OCI-LY3 (cell line): ENCODE measurements at regions not wholly inside any gene's neighbourhood (a gene's known extent, or its start where the extent isn't known, plus 50 kb on each side); places are given as distances from the start of the nearest gene placed in this dataset.

Experiments used
- H2AFZ ChIP-seq: fragments of 200-600, 300-600 bp; shearing (Covaris generic); 2 replicates; pipeline ENCODE4 v1.6.0; 2014; ENCODE audit warnings: antibody characterized with exemption, low read depth, low read length
- H3K27ac ChIP-seq: fragments of 200-600, 300-600 bp; sonication (generic); 2 replicates; pipeline ENCODE4 v1.5.1; 2014; ENCODE audit warnings: mild to moderate bottlenecking, low read length, moderate library complexity, mixed read lengths
- H3K27me3 ChIP-seq: fragments of 200-600, 300-600 bp; sonication (generic); 2 replicates; pipeline ENCODE4 v1.6.1; 2014; ENCODE audit warnings: low read depth, low read length, mixed read lengths
- H3K36me3 ChIP-seq: fragments of 200-600, 300-600 bp; sonication (generic); replicated peaks from 2 replicates; pipeline ENCODE3; 2014; ENCODE audit warnings: low read depth, low read length, mixed read lengths
- H3K4me1 ChIP-seq: fragments of 300-600, 200-600 bp; sonication (generic); 2 replicates; pipeline ENCODE4 v1.6.1; 2014; ENCODE audit warnings: low read length, mixed read lengths
- H3K4me2 ChIP-seq: fragments of 200-600, 300-600 bp; sonication (generic); 2 replicates; pipeline ENCODE4 v1.6.1; 2014; ENCODE audit warnings: low read length, mixed read lengths
- H3K4me3 ChIP-seq: fragments of 300-600, 200-600 bp; sonication (generic); 2 replicates; pipeline ENCODE4 v1.5.1; 2014; ENCODE audit warnings: antibody characterized with exemption, mild to moderate bottlenecking, low read length, moderate library complexity
- H3K79me2 ChIP-seq: fragments of 300-600, 200-600 bp; shearing (Covaris generic); 2 replicates; pipeline ENCODE4 v1.6.1; 2014; ENCODE audit warnings: mild to moderate bottlenecking, low read length, mixed read lengths
- H3K9ac ChIP-seq: fragments of 300-600, 200-600 bp; shearing (Covaris generic); 2 replicates; pipeline ENCODE4 v1.6.0; 2014; ENCODE audit warnings: mild to moderate bottlenecking, low read length, moderate library complexity
- H3K9me3 ChIP-seq: fragments of 200-600, 300-600 bp; shearing (Covaris generic); 2 replicates; pipeline ENCODE4 v1.6.1; 2014; ENCODE audit warnings: low read length, mixed read lengths; ENCODE audit not compliant: insufficient read depth
- H4K20me1 ChIP-seq: fragments of 200-600, 300-600 bp; sonication (generic); 2 replicates; pipeline ENCODE4 v1.6.1; 2016; ENCODE audit warnings: low read length, mixed read lengths; ENCODE audit not compliant: insufficient read depth
- EZH2phosphoT487 ChIP-seq: fragments of 200-600 bp; shearing (Covaris generic); IDR thresholded peaks from 2 replicates; pipeline ENCODE4 v1.6.1; 2018; ENCODE audit warnings: antibody characterized with exemption, mixed run types, low read depth
- TF ChIP-seq, protein P1 (sequence below): fragments of 200-600, 300-600 bp; sonication (generic); IDR thresholded peaks from 2 replicates; pipeline ENCODE4 v1.5.1; 2014; ENCODE audit warnings: antibody characterized with exemption, low read length, low read depth

- H2AFZ ChIP-seq, result no peak overlapping the region
- TF ChIP-seq EZH2phosphoT487, result no peak
- TF ChIP-seq, protein P1, sequence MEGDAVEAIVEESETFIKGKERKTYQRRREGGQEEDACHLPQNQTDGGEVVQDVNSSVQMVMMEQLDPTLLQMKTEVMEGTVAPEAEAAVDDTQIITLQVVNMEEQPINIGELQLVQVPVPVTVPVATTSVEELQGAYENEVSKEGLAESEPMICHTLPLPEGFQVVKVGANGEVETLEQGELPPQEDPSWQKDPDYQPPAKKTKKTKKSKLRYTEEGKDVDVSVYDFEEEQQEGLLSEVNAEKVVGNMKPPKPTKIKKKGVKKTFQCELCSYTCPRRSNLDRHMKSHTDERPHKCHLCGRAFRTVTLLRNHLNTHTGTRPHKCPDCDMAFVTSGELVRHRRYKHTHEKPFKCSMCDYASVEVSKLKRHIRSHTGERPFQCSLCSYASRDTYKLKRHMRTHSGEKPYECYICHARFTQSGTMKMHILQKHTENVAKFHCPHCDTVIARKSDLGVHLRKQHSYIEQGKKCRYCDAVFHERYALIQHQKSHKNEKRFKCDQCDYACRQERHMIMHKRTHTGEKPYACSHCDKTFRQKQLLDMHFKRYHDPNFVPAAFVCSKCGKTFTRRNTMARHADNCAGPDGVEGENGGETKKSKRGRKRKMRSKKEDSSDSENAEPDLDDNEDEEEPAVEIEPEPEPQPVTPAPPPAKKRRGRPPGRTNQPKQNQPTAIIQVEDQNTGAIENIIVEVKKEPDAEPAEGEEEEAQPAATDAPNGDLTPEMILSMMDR, result no peak
- H3K4me1 ChIP-seq, result no peaks in the 10 kb centered on the region
- no peak overlapping the region for H3K9ac ChIP-seq
- H3K4me2 ChIP-seq, result no peak overlapping the region
- no peaks in the 10 kb centered on the region for H3K9me3 ChIP-seq
- H3K27ac ChIP-seq, result no peak overlapping the region
- no peak overlapping the region for H3K4me3 ChIP-seq
- H3K27me3 ChIP-seq, result no peaks in the 10 kb centered on the region
- no peaks in the 10 kb centered on the region for H3K79me2 ChIP-seq
- H3K36me3 ChIP-seq, result no peaks in the 10 kb centered on the region
- H4K20me1 ChIP-seq, result no peaks in the 10 kb centered on the region
Observed at GRCh38 chr6:134714679-134715078, 235.2 kb downstream of the ALDH8A1 start.

DNA sequence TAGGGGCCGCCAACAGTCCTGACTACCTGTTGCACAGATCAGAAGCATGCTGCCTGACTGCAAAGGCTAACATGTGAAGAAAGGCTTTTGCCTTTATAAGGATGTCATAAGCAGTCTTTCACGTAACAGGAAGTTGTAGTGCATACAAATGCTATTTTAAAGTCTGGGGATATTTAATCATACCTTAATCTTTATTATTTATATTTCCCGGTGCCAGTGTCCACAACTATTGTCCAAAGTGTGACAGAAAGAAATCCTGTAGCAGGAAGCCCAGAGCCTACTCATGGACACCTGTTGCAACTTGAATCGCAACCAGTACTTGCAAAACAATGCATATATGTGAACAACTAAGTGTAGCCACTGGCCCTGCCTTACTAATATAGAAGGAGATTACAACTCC is 235.8 kb downstream of the ALDH8A1 start:
- H3K4me1 ChIP-seq, result no peaks in the 10 kb centered on the region
- no peak for TF ChIP-seq EZH2phosphoT487
- TF ChIP-seq, protein P1, result no peak
- H3K4me2 ChIP-seq, result no peak overlapping the region
- no peaks in the 10 kb centered on the region for H3K27me3 ChIP-seq
- no peak overlapping the region for H3K4me3 ChIP-seq
- H3K36me3 ChIP-seq, result no peaks in the 10 kb centered on the region
- no peaks in the 10 kb centered on the region for H4K20me1 ChIP-seq
- H3K27ac ChIP-seq, result no peak overlapping the region
- H3K9ac ChIP-seq, result no peak overlapping the region
- H2AFZ ChIP-seq, result no peak overlapping the region
- no peaks in the 10 kb centered on the region for H3K79me2 ChIP-seq
- H3K9me3 ChIP-seq, result no peaks in the 10 kb centered on the region

GRCh38 chr6:134712311-134712710 is 237.6 kb downstream of the ALDH8A1 start:
- TF ChIP-seq EZH2phosphoT487, result no peak
- TF ChIP-seq, protein P1, result no peak
- Histone ChIP-seq H4K20me1 (no peaks in the 10 kb centered on the region), H3K4me2 (no peak overlapping the region), H3K4me3 (no peak overlapping the region), H3K27me3 (no peaks in the 10 kb centered on the region), H3K27ac (no peak overlapping the region), H3K9ac (no peak overlapping the region), H3K79me2 (no peaks in the 10 kb centered on the region), H3K9me3 (no peaks in the 10 kb centered on the region), H2AFZ (no peak overlapping the region), H3K36me3 (no peaks in the 10 kb centered on the region), H3K4me1 (no peaks in the 10 kb centered on the region)

DNA sequence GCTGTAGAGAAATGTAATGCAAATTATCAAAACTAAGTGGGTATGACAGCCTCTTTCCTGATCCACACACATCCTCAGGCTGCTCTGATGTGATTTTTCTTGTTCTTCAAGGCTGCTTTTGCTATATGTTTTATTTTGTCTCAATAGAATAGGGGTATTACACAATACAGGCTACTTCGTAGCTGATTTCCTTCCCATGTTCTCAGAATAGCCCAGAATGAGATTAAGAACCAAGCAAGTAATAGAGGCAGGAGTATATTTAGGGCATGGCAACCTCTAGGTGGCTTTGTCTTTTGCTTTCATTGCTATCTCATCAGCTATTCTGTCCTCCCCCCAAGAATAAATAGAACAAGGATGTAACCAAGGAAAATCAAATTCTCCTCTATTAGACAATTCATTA is 241.8 kb downstream of the ALDH8A1 start:
- no peaks in the 10 kb centered on the region for H3K9me3 ChIP-seq
- no peak overlapping the region for H3K4me3 ChIP-seq
- no peak overlapping the region for H3K4me2 ChIP-seq
- no peaks in the 10 kb centered on the region for H4K20me1 ChIP-seq
- TF ChIP-seq, protein P1, result no peak
- no peak for TF ChIP-seq EZH2phosphoT487
- H3K27ac ChIP-seq, result no peak overlapping the region
- no peaks in the 10 kb centered on the region for H3K79me2 ChIP-seq
- no peaks in the 10 kb centered on the region for H3K4me1 ChIP-seq
- no peaks in the 10 kb centered on the region for H3K36me3 ChIP-seq
- no peaks in the 10 kb centered on the region for H3K27me3 ChIP-seq
- no peak overlapping the region for H3K9ac ChIP-seq
- H2AFZ ChIP-seq, result no peak overlapping the region
